A549 (cell line): ENCODE measurements at regions not wholly inside any gene's neighbourhood (a gene's known extent, or its start where the extent isn't known, plus 50 kb on each side); places are given as distances from the start of the nearest gene placed in this dataset.

ENCODE experiments used
- BCL3 ChIP-seq: fragments of >200 bp; sonication (Bioruptor Twin); formaldehyde crosslinking; IDR thresholded peaks from 3 replicates; pipeline ENCODE4 v1.6.1; 2016
- BHLHE40 ChIP-seq: IDR thresholded peaks from 2 replicates; pipeline ENCODE4 v1.6.1; 2012; ENCODE audit warnings: low read depth, low read length, inconsistent platforms
- CTCF ChIP-seq: fragments of >200 bp; sonication (Bioruptor Twin); formaldehyde crosslinking; IDR thresholded peaks from 3 replicates; pipeline ENCODE4 v1.5.1; 2016
- ELK1 ChIP-seq: fragments of 150-350 bp; IDR thresholded peaks from 2 replicates; pipeline ENCODE4 v1.6.1; 2014; ENCODE audit warnings: low read depth, mild to moderate bottlenecking, low read length
- EP300 ChIP-seq, 2 experiments: fragments of >200 bp; sonication (Bioruptor Twin); formaldehyde crosslinking; IDR thresholded peaks; 2 replicates in 1 of 2; 3 replicates in 1 of 2; pipeline ENCODE4 v1.6.1; 2016 to 2017
- KDM1A ChIP-seq: fragments of 200-600 bp; sonication (generic); IDR thresholded peaks from 2 replicates; pipeline ENCODE4 v1.6.1; 2016; ENCODE audit warnings: low read depth, mild to moderate bottlenecking
- MAX ChIP-seq: IDR thresholded peaks from 2 replicates; pipeline ENCODE4 v1.6.1; 2012
- PBX3 ChIP-seq: IDR thresholded peaks from 2 replicates; pipeline ENCODE4 v1.6.1; 2012
- POLR2A ChIP-seq: IDR thresholded peaks from 2 replicates; pipeline ENCODE4 v1.6.1; 2012; ENCODE audit warnings: mild to moderate bottlenecking, low read length
- POLR2AphosphoS2 ChIP-seq: conservative IDR thresholded peaks from 2 replicates; pipeline ENCODE4 v1.6.1; 2012; ENCODE audit warnings: low read length, improper control_type of control experiment, inconsistent platforms
- RAD21 ChIP-seq, 2 experiments: fragments of >200 bp in 1 of 2; sonication (Bioruptor Twin) in 1 of 2; formaldehyde crosslinking in 1 of 2; IDR thresholded peaks in 1 of 2; conservative IDR thresholded peaks in 1 of 2; 2 replicates in 1 of 2; 3 replicates in 1 of 2; pipeline ENCODE4 v1.6.1; 2012 to 2018; ENCODE audit warnings: inconsistent platforms in 1 of 2
- ZC3H11A ChIP-seq: fragments of 450-650 bp; IDR thresholded peaks from 2 replicates; pipeline ENCODE4 v1.6.1; 2014; ENCODE audit warnings: antibody characterized with exemption, mild to moderate bottlenecking
- ZSCAN20 ChIP-seq: fragments of 250-450 bp; sonication (Bioruptor Pico); IDR thresholded peaks from 2 replicates; pipeline ENCODE4 v1.8.0; 2022; ENCODE audit warnings: mild to moderate bottlenecking, moderate library complexity

- TF ChIP-seq CTCF: no peak
- no peak for TF ChIP-seq BHLHE40
- TF ChIP-seq MAX: no peak
- no peak for TF ChIP-seq EP300 (IDR thresholded peaks at IDR 0.05)
- no peak for TF ChIP-seq KDM1A
- TF ChIP-seq RAD21 (conservative IDR thresholded peaks at IDR 0.05 in 1 of 2, IDR thresholded peaks at IDR 0.05 in 1 of 2): no peak
- no peak for TF ChIP-seq ZC3H11A
- no peak for TF ChIP-seq PBX3
- no peak for TF ChIP-seq POLR2A
- TF ChIP-seq POLR2AphosphoS2: no peak
- TF ChIP-seq ELK1: no peak
- TF ChIP-seq ZSCAN20 (CRISPR knock-in tag): no peak
- no peak for TF ChIP-seq BCL3
Observed at GRCh38 chr10:11691319-11691755, 50.8 kb upstream of the ECHDC3 start.
